HG03460 (cell line): ENCODE measurements at regions not wholly inside any gene's neighbourhood (a gene's known extent, or its start where the extent isn't known, plus 50 kb on each side); places are given as distances from the start of the nearest gene placed in this dataset.

Source experiments
- ATAC-seq: cut with Tn5 transposase; IDR thresholded peaks from one replicate; pipeline ENCODE4 v1.9.1; 2021; ENCODE audit not compliant: unreplicated experiment

DNA sequence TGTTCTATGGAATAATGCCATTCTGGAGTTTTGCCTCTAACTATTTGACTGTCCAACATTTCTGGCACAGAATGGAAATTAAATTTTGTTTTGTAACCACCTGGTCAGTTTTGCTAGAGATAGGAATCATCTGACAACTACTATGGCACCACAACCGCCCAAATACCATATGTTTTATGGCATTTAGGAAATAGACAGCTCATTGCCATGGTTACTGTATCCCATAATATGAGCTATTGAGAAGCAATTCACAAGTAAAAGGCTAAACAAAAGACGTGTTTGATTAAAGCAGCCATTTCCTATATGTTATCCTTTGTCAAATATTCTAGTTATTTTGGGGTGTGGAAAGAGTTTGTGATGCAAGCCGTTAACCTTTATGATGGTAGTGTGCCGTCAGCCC, 1105.3 kb upstream of the LCORL start:
- no peak for ATAC-seq

- ATAC-seq = no peak
Measured at GRCh38 chr4:19123681-19124080, 1102.1 kb upstream of the LCORL start.

- no peak for ATAC-seq
Measured at GRCh38 chr4:19119904-19120560, 1098.5 kb upstream of the LCORL start.

- no peak for ATAC-seq
Measured at GRCh38 chr4:19117022-19117421, 1095.5 kb upstream of the LCORL start.

- no peak for ATAC-seq
Measured at GRCh38 chr4:19104176-19104575, 1082.6 kb upstream of the LCORL start.

DNA sequence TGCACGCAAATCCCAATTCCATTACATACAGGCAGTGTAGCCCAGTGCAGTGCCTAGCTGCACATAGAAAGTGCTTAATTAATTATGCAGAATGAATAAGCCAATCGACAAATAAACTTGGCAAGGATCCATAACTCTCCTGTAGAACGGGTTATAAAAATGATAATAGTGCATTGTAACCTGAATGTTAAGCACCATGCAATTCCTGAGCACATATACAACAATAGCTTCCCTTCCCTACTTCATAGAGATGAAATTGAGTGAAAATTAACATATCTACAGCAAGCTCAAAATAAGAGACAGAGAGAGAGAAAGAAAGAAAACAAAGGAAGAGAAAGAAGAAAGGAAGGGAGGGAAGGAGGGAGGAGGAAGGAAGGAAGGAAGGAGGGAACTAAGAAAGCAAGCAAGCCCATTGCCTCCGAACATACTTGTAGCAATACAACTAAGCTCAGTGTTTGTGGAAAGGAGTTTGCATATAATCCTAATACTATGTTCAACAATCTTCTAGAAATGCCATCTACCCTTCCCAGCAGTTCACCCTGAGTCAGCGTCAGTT, 1074.0 kb upstream of the LCORL start:
- ATAC-seq = no peak

GRCh38 chr4:19093951-19094350, 1072.4 kb upstream of the LCORL start:
- ATAC-seq = no peak

DNA sequence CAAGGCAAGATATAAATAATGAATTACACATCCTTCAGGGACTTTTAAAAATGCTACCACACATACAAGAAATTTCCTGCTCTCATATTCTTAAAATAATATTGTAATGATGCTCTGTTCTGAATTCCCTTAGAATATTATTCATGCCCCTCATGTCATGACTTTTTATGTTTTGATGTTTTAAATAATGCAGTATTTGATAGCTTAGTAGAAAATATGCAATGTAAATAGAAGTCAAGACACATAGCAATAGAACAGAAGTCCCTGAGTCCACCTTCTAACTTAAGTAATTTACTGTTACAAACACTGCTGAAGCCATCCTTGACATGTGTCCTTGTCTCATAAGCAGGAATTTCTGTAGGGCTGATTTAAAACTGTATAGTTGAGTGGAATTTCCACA, 1071.2 kb upstream of the LCORL start:
- no peak for ATAC-seq

DNA sequence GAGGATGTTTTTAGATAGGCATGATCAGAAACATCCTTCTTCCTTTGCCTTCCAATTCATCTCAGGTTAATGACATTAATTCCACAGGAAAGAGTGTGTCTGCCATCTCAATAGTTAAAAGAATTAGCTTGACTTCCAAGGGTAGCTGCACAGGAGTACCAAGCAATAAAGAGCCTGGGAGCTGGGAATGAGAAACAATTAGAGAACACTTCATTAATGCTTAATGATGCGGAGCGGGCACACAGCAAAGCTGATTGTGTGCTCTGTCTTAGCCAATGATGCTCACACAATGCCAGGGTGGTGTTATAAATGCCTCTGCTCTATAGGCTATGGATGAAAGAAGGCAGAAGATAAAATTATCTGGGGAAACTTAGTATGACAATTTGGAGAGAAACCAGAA, 1052.5 kb upstream of the LCORL start:
- ATAC-seq = no peak

GRCh38 chr4:19063662-19064061, 1042.1 kb upstream of the LCORL start:
- no peak for ATAC-seq

GRCh38 chr4:19054916-19055315, 1033.4 kb upstream of the LCORL start:
- ATAC-seq = no peak

DNA sequence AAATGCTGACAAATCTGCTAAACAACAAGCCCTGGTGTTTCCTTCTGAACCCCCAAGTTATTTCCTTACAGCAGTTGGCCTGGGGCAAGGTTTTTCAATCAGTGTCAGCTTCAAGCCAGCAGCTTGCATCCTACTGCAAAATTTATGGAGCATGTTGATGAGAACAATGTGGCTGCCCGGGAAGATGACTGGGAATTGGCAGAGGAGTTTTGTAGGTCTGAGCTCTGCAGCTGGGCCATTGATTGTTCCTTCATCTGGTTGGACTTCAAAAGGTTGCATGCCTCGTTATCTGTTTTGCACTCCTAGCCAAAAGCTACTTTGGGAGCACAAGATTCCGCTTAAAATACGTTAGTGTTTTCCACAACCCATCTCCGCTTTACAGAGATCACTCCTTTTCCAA, 1030.3 kb upstream of the LCORL start:
- no peak for ATAC-seq

DNA sequence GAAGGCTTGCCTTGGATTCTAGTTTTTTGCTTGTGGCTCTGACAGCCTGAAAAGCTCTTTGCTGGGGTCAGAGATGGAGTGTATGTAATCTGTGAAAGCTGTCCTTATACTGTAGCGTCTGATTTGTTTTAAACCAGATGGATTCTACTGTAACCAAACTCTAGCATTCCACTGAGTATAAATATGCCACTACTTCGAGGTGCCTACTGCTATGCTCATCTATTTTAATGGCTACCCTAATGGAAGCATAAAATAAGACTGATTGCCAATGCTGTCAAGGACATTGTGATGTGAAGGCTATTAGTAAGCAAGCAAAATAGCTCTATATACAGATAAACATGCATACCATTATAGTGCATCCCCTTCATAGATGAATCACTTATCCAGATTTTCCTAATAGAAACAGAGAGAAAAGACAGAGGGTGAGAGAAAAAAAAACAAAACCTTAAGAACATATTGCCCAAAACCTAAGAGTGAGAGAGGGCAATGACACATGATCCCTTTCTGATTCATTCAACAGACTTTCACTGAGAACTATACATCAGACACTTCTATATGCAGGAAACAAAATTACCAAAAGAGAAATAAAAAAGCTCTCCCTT, 1025.8 kb upstream of the LCORL start:
- no peak for ATAC-seq

DNA sequence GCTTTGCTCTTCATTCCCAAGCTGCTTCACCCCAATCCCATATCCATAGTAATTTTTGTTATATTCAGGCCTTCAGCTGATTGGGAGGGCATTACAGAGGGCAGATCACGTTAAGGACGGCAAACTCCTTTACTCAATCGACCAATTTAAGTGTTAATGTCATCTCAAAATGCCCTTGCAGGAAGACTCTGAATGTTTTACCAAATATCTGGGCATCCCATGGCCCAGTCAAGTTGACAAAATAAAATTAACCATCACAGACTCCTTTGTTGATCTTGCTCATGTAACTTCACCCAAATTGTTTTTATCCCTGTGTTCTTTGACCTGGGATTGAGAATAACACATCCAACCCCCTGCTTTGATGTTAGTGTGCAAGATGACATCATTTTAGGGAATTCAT, 1018.3 kb upstream of the LCORL start:
- ATAC-seq = no peak

DNA sequence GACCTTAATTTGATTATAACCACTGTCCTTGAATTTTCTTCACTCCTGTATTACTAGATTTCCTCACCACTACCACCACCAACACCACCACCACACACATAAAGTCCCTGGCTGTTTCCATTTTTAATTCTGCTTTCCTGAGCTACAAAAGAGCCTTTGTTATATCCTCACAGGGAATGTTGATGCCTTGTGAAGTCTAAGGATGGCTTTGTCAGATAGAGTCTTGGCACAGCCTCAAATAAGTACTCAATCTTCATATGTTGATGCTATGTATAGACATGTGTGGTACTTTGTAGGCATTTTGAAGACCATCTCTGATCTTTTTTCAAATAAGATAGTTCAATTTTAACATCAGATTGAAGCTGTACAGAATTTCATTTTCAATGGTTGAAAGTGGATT, 1016.7 kb upstream of the LCORL start:
- ATAC-seq = no peak

- no peak for ATAC-seq
Measured at GRCh38 chr4:19033816-19034733, 1012.5 kb upstream of the LCORL start.

- ATAC-seq = no peak
Measured at GRCh38 chr4:19030536-19030935, 1009.0 kb upstream of the LCORL start.

- ATAC-seq = no peak
Measured at GRCh38 chr4:19030048-19030447, 1008.5 kb upstream of the LCORL start.

GRCh38 chr4:19026281-19026680, 1004.7 kb upstream of the LCORL start:
- no peak for ATAC-seq

DNA sequence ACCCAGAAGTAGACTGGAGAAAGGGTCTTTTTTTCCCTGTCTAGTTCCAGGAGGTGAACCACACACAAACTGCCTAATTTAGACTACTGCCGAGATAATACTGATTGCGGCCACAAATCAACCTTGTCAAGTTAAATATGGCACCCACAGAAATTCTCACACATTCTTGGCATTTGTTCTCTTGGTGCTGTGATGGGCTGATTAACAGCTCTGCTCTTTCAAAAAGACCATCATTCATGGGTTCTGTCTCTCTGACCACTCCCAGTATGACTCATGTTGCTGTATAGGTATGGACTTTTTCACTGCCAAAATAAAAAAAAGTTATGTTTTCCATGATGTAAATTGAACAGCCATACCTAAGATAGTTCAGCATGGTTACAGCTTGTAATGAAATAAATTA, 1003.5 kb upstream of the LCORL start:
- no peak for ATAC-seq

- ATAC-seq = no peak
Measured at GRCh38 chr4:19024047-19024446, 1002.5 kb upstream of the LCORL start.

- ATAC-seq = no peak
Measured at GRCh38 chr4:19021617-19022016, 1000.1 kb upstream of the LCORL start.
